ENCODE measurements at regions not wholly inside any gene's neighbourhood (a gene's known extent, or its start where the extent isn't known, plus 50 kb on each side); places are given as distances from the start of the nearest gene placed in this dataset.
"Not testable (repeated sequence)": the region's sequence is repeated elsewhere in the genome, so short reads cannot be mapped to it uniquely, and the experiment has no call there.

DNA sequence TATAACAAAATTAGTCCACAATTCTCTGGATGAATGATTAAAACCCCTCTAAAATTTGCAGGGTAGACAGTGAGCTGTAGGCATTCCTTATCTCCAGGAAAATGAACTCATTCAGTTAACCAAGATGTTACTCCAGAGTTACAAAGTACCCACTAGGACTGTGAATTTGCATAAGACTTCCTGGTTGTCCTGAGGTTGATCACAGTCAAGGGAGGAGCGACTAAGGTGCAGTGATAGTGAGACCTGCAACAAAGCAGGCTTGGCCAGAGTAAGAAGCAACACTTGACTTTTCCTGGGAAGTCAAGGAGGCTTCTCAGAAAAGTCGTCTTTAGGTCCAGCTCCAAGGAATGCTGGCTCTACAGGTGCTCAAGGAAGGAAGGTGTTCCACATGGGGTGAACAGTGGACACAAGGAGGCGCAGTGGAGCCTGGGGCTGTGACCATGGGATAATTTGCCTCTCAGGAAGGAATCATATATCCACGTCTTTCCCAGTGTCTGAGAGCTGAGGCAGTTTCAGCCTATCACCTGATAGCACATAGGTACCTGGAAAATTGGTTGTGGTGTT, 821.1 kb upstream of the EEF2KMT start:
- DNase-seq = no peak

DNA sequence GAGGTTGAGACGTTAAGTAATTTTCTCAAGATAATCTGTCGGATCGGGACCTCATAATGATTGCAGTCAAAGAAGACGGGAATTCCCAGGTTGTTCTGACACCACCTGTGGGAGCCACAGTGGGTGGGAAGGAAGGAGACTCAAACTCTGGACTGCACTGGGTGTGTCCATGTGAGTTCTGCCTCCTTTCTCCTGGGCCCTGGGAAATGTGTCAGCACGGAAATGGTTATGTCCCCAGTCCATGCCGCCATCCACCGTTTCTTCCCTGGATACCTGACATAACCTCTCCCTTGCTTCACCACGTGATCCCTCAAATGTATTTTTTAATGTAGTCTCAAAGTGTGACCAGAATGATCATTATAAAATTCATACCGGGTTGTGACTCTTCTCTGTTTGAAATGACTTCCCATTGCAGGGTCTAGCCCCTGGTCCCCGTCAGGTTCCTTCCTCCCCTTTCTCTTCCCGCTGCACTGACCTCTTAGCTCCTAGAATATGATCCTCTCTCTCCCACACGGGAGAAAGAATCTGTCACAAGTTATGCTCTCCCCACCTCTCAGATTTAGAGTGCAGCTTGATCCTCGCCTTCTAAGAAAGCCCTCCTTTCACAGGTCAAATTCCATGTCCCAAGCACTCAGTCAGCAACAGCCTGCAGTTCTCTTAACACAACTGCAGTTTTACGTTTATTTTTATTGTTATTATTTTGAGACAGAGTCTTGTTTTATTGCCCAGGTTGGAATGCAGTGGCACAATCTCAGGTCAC, 820.0 kb upstream of the EEF2KMT start:
- DNase-seq = no peak

DNA sequence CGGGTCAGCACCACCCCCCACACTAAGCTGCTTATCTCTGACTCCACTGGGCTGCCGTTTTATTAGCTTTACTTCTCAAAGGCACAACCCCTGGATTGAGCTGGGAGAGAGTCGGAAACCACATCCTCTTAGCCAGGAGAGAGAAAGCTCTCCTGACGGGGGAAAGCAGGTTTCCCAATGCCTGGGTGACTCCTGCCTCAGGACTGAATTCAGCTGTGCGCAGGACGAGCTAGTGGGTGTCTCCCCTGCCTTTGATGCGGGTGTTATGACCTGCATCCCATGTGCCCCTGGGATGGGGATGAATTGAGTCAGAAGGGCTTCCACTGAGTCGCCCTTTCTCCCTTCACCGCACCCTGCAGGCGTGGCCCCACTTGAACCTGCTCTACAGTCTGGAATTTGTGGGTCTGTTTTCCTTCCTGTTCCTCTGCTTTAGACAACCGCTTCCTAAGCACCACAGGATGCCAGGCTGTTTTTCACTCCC, 819.2 kb upstream of the EEF2KMT start:
- DNase-seq = no peak

DNA sequence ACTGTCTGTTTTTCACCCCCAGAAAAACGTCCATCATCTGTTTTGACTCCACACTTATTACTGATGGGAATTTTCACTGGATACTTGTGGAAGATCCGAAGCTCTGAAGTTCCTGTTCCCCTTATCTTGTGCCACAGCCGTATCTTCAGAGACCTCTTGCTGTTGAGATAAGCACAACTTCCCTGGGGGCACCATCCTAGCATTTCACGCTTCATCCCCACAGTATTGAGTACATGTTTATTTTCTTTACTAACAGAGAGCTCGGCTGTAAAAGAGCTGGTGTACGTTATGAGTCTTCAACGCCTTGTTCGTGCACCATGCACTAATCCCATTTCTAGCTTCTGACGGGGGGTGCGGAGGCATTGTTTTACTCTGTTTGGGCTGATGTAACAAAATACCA, 813.6 kb upstream of the EEF2KMT start:
- DNase-seq = no peak

- DNase-seq = not testable (repeated sequence)
These were observed 812.0 kb upstream of the EEF2KMT start for GRCh38 chr16:5909556-5909955.

DNA sequence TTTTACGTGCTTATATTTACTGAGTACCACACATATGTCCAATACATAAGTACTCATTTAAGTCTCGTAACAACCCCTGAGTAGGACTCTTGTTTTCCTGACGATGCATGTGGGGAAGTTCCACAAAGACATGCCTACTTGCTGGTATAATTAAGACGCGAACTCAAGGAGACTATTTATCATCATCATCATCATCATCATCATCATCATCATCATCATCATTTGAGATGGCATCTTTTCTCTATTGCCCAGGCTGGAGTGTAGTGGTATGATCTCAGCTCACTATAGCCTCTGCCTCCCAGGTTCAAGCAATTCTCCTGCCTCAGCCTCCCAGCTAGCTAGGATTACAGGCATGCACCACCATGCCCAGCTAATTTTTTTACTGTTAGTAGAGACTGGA, 809.9 kb upstream of the EEF2KMT start:
- DNase-seq = no peak

GRCh38 chr16:5906351-5906750, 808.8 kb upstream of the EEF2KMT start:
- DNase-seq = no peak

- DNase-seq = no peak
These were observed 808.3 kb upstream of the EEF2KMT start for GRCh38 chr16:5905935-5906334.

DNA sequence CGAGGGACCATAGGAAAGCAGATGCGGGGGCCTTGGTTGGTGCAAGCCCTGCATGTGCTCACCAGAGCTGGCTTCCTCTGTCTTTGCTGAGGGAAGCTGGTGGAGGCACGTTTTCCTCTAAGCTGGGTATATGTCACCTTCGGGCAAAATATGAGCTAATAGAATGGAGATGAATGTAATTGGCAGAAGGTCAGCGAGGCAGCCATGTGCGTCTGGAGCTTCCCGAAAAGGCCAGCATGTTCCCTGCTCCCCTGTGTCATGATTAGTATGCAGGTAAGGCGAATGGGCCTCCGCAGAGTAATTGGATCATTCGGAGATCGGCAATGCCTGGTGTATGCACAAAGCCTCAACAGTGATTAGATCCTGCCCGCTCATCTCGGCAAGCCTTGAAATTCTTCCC, 806.2 kb upstream of the EEF2KMT start:
- DNase-seq = no peak

- no peak for DNase-seq
These were observed 805.6 kb upstream of the EEF2KMT start for GRCh38 chr16:5903153-5903552.

GRCh38 chr16:5900046-5900445, 802.5 kb upstream of the EEF2KMT start:
- no peak for DNase-seq

GRCh38 chr16:5895976-5896375, 798.4 kb upstream of the EEF2KMT start:
- no peak for DNase-seq

GRCh38 chr16:5895137-5895536, 797.5 kb upstream of the EEF2KMT start:
- no peak for DNase-seq

DNA sequence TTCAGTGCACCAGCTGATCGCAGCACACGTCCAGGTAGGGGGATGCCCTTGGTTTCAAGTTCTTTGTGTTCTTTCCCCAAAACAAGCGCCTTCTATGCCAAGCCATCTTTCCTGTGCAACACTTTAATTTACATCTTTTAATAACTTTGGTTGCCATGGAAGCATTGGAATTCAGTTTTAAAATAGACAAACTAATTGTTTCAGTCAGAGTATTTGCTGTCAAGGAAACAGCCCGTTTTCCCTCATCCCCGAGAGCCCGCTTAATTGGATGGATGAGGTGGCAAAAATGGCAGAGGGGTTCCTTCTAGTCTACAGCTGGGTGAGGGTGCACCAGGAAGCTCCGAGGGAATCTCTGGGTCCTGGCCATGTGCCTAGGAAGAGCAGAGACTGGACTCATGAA, 793.7 kb upstream of the EEF2KMT start:
- DNase-seq = no peak

DNA sequence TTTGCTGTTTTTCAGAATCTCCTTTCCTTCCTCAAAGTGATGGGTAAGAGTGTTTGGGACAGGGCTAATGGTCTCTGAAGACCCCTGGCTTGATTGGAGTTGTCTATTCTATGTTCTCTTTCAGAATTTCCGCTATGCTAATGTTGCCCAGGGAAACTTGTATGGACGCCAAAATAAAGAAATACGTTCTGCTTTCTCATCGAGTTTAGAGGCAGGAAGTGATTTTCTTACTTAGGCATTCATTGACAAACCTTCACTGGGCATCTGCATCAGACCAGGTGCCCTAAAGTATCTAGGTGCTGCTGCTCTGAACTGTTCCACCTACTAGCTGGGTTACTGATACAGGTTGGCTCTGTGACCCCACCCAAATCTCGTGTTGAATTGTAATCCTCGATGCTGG, 787.9 kb upstream of the EEF2KMT start:
- no peak for DNase-seq

DNA sequence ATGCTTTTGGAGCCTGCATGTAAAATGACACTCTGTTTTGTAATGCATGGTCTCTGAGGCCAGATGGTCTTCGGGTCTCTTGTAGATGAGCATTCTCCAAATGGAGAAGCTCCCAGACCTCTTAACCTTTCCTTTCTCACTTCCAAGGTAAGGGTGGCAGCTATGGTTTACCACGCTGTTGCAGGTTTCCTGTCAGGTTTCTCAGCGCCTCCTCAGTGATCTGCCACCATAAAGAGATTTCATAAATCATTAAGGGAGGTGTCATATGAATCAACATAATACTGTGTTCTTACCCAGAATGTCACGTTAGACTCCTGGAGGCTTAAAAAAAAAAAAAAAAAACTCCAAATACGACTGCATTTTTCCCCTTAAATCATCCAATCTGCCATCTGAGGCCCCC, 787.4 kb upstream of the EEF2KMT start:
- no peak for DNase-seq

DNA sequence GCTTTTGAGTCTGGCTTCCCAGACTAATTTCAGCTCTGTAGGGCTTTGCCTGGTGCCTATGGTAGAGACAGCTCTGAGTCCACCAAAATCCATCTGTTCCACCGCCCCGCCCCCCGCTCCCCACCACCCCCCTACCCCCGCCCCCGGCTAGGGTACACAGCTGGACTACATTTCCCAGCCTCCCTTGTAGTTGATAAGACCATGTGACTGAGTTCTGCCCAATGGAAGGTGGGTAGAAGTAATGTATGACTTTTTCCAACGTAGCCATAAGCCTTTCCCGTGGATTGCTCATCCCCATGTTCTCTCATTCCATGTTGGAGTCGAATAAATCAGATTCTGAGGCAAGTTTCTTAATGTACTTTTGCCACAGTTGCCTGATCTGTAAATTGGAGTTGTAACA, 786.7 kb upstream of the EEF2KMT start:
- DNase-seq = no peak

DNA sequence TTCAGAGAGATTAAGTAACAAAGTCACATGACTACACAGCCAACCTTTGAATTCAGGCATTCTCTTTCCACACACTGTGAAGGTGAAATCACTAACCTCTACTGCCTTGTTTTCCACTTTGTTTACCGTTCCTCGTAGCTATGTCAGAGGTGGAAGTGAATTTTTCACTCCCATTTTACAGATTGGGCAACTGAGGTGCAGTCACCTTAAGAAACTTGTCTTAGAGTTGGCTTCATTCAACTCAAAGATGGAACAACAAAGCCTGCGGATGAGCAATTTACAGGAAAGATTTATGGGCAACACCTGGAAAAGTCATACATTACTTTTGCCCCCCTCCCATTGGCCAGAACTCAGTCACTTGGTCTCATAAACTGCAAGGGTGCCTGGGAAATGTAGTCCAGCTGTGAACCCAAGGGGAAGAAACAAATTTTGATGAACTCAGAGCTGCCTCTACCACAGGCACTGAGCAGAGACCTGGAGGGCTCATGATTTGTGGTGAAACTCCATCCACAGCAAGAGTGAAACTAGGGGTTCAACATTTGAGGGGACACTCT, 784.6 kb upstream of the EEF2KMT start:
- no peak for DNase-seq

GRCh38 chr16:5875416-5875815, 777.8 kb upstream of the EEF2KMT start:
- no peak for DNase-seq

DNA sequence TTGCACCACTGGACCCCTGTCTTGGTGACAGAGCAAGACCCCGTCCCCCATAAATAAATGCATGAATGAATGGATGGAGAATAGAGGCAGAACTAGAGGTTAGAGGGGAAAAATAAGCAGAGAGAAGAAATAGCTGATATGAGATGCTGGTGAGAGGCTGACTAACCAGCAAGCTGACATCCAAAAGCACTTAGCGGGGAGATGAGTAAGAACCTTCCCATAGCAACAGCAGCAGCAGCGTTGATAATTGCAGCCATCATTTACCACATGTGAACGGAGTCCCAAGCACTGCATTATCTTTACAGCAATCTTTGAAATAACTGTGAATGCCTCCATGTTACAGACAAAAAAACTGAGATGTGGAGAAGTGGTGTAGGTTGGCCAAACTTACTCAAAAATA, 777.3 kb upstream of the EEF2KMT start:
- DNase-seq = no peak

DNA sequence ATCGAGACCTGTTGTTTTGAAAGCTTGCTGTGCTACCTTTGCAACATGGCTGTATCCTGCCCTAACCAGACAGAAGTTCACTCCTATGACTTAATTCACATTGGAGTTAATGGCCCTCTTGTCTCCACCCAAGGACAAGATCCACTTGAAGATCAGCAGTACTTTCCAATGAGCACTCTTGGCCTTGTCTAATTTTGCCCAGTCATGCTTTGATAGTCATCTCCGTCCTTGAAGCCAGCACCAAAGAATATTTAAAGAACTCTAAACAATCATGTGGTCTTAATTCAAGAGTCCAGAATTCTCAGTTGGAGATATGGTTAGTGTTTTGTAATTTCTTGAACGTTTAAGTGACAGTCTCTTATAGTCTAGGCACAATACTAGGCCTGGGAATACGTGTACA, 775.6 kb upstream of the EEF2KMT start:
- no peak for DNase-seq

DNA sequence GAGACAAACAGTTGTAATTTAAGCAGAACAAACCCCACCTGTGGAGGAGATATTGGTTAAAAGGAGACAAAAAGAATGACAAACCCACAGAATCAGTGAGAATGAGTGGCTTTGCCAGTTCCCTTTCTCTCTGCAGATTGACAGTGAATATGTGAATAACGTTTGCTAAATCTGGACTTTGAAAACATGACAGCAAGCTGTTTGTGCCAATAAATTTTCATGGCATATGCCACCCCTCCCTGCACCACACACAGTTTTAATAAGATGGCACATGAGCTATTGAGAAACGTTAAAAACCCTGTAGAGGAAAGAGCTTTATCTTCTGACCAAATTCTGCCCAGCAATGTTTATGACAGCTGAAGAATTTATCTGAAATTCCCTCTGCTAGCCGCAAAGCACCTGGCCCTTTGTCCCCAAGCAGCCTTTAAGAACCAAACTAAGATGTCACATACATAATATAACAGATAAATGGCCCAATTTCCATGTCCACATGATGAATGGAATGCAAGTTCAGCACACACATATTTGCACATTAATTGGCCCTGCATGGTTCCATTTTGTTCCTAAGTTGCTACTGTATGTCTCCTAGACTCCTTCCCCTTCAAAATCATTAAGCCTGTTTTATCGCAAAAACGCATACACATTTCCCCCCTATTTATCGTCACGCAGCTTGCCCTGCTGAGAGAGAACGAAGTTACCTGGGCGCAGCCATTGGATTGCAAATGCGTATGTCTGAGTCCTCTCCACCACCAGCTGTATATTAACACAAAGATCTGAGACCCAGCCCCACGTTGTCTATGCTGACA, 773.5 kb upstream of the EEF2KMT start:
- DNase-seq = no peak

GRCh38 chr16:5867250-5867649, 769.7 kb upstream of the EEF2KMT start:
- DNase-seq = no peak

DNA sequence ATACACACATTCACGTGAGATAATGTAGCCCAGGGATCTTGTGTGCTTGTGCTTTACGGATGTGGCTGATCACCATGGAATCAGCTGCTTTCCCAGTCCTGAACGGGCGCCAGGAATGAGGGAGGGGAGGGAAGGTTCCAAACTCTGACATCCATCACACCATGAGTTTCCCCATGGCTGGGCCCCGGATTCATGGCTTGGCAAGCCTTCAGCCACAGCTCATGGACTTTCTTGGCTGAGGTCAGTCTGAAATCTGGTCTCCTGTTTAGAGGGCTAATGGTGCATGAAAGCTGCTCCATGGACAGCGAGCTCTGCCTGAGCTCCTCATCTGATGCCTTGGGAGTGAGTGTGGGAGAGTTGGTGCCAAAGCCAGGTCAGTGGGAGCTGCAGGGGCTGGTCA, 767.6 kb upstream of the EEF2KMT start:
- DNase-seq = no peak
